Spleen (tissue), 7 donors: ENCODE measurements at regions not wholly inside any gene's neighbourhood (a gene's known extent, or its start where the extent isn't known, plus 50 kb on each side); places are given as distances from the start of the nearest gene placed in this dataset.

Experiments used
- POLR2A ChIP-seq, 3 donors: fragments of 450-650 bp; IDR thresholded peaks; one replicate each; pipeline ENCODE4 v1.5.1; 2017; ENCODE audit warnings: antibody characterized with exemption in 3 of 3, mild to moderate bottlenecking in 1 of 3
- POLR2AphosphoS5 ChIP-seq, 3 donors: sonication (generic); formaldehyde crosslinking; IDR thresholded peaks; one replicate each; pipeline ENCODE4 v1.5.1; 2017; ENCODE audit warnings: antibody characterized with exemption in 3 of 3
- TF ChIP-seq, protein P1 (sequence below), 11 experiments: fragments of 200-600 bp in 7 of 11; fragments of 450-650 bp in 4 of 11; sonication (generic) in 4 of 11; IDR thresholded peaks in 8 of 11; conservative IDR thresholded peaks in 3 of 11; 1 replicate in 7 of 11; 2 replicates in 4 of 11; pipeline versions ENCODE4 v1.4.0 to v1.8.0; 2016 to 2021; ENCODE audit warnings: antibody characterized with exemption in 11 of 11, inconsistent platforms in 4 of 11, mild to moderate bottlenecking in 1 of 11
- donor health status: DM: no; HTN: no; CAD: no; lungs with moderate emphysema.
- donor health status: DM: no; HTN: no; CAD: no.
- donor health status: DM: no; HTN: no; CAD: no.

DNA sequence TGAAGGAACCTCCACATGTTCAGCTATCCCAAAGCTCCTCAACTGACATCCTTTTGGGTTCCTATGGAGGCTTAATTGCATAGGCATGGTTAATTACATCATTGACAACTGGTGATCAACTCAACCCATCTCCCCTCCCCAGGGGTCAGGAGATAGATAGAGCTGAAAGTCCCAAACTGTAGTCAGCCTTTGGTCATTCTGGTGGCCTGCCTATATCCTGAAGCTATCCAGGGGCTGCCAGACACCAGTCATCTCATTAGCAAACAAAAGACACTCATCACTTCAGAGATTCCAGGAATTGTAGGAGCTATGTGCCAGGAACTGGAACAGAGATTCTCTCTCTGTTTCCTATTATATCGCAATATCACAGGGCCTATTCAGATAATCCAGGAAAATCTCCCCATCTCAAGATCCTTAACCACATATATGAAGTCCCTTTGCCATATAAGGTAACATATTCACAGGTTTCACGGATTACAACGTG, 646.5 kb upstream of the GRAMD2B start:
- TF ChIP-seq, protein P1, sequence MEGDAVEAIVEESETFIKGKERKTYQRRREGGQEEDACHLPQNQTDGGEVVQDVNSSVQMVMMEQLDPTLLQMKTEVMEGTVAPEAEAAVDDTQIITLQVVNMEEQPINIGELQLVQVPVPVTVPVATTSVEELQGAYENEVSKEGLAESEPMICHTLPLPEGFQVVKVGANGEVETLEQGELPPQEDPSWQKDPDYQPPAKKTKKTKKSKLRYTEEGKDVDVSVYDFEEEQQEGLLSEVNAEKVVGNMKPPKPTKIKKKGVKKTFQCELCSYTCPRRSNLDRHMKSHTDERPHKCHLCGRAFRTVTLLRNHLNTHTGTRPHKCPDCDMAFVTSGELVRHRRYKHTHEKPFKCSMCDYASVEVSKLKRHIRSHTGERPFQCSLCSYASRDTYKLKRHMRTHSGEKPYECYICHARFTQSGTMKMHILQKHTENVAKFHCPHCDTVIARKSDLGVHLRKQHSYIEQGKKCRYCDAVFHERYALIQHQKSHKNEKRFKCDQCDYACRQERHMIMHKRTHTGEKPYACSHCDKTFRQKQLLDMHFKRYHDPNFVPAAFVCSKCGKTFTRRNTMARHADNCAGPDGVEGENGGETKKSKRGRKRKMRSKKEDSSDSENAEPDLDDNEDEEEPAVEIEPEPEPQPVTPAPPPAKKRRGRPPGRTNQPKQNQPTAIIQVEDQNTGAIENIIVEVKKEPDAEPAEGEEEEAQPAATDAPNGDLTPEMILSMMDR (IDR thresholded peaks at IDR 0.05 in 8 of 11, conservative IDR thresholded peaks at IDR 0.05 in 3 of 11): no peak
- TF ChIP-seq POLR2AphosphoS5 (IDR thresholded peaks at IDR 0.05) (no peak), POLR2A (IDR thresholded peaks at IDR 0.05) (no peak)
